T-cell (primary cell): ENCODE measurements at regions not wholly inside any gene's neighbourhood (a gene's known extent, or its start where the extent isn't known, plus 50 kb on each side); places are given as distances from the start of the nearest gene placed in this dataset.

Experiments used
- ATAC-seq, 4 experiments: fragments of 200-7000 bp in 3 of 4; fragments of 150-1000 bp in 1 of 4; cut with Tn5 transposase; replicated peaks in 1 of 4; 1 replicate in 3 of 4; 2 replicates in 1 of 4; pipeline ENCODE4 v1.10.0; 2021; ENCODE audit warnings: moderate library complexity in 3 of 4, mild to moderate bottlenecking in 2 of 4, moderate number of reproducible peaks in 1 of 4
- CTCF ChIA-PET, 2 donors: fragments of 300-600 bp; sonication (Branson Sonifier 250); formaldehyde crosslinking; loops; one replicate each; lab custom pipeline; 2022; ENCODE audit warnings: antibody characterized with exemption in 2 of 2; lab: Charles Lee
- POLR2A ChIA-PET, 2 donors: fragments of 300-600 bp; sonication (Branson Sonifier 250); formaldehyde crosslinking; loops; one replicate each; lab custom pipeline; 2022; ENCODE audit warnings: antibody characterized with exemption in 2 of 2; lab: Charles Lee
- DNase-seq, 35 experiments: peaks; one replicate each; pipeline versions ENCODE4 v3.0.0 to v3.0.0-alpha.2; 2013 to 2023
- H3K27ac ChIP-seq: one replicate; pipeline ENCODE4 v1.5.1; 2013; ENCODE audit warnings: low read length
- H3K27me3 ChIP-seq, 2 experiments: replicated peaks in 1 of 2; 1 replicate in 1 of 2; 2 replicates in 1 of 2; pipeline versions ENCODE4 v1.6.1 to v1.7.0; 2013; ENCODE audit warnings: low read length in 1 of 2, mixed read lengths in 1 of 2; ENCODE audit not compliant: control insufficient read depth in 2 of 2, insufficient read depth in 2 of 2; ENCODE audit errors: extremely low read depth in 1 of 2
- H3K36me3 ChIP-seq, 2 donors: 1 replicate in 1 of 2; 2 replicates in 1 of 2; pipeline versions ENCODE4 v1.6.1 to v1.7.0; 2013; ENCODE audit warnings: low read length in 1 of 2; ENCODE audit not compliant: control insufficient read depth in 2 of 2, insufficient read depth in 1 of 2; ENCODE audit errors: extremely low read depth in 1 of 2
- H3K4me1 ChIP-seq, 2 experiments: 1 replicate in 1 of 2; 2 replicates in 1 of 2; pipeline versions ENCODE4 v1.6.1 to v1.7.0; 2013; ENCODE audit warnings: low read length in 2 of 2, mixed read lengths in 1 of 2; ENCODE audit not compliant: insufficient read depth in 2 of 2, control insufficient read depth in 1 of 2; ENCODE audit errors: extremely low read depth in 1 of 2
- H3K4me3 ChIP-seq, 2 donors: 1 replicate in 1 of 2; 2 replicates in 1 of 2; pipeline versions ENCODE4 v1.5.1 to v1.7.0; 2013; ENCODE audit warnings: mild to moderate bottlenecking in 2 of 2, low read length in 1 of 2, moderate library complexity in 1 of 2; ENCODE audit not compliant: control insufficient read depth in 1 of 2; ENCODE audit errors: extremely low read depth in 1 of 2
- H3K9me3 ChIP-seq: 2 replicates; pipeline ENCODE4 v1.7.0; 2013
- H3K27ac Mint-ChIP-seq, 2 donors: one replicate each; pipeline ENCODE4 v1.8.0; 2020 to 2021; ENCODE audit warnings: mild to moderate bottlenecking in 2 of 2, mixed read lengths in 2 of 2
- H3K27me3 Mint-ChIP-seq, 2 donors: one replicate each; pipeline ENCODE4 v1.8.0; 2021 to 2022; ENCODE audit warnings: mixed read lengths in 2 of 2
- H3K36me3 Mint-ChIP-seq: one replicate; pipeline ENCODE4 v1.8.0; 2021; ENCODE audit warnings: mixed read lengths
- H3K4me1 Mint-ChIP-seq, 3 donors: one replicate each; pipeline ENCODE4 v1.8.0; 2020 to 2022; ENCODE audit warnings: mixed read lengths in 3 of 3, mild to moderate bottlenecking in 1 of 3
- H3K4me3 Mint-ChIP-seq, 3 donors: one replicate each; pipeline ENCODE4 v1.8.0; 2020 to 2022; ENCODE audit warnings: mild to moderate bottlenecking in 3 of 3, mixed read lengths in 3 of 3, moderate library complexity in 3 of 3
- H3K9me3 Mint-ChIP-seq, 3 donors: one replicate each; pipeline ENCODE4 v1.8.0; 2020 to 2022; ENCODE audit warnings: mixed read lengths in 3 of 3
- WGBS: methylation state at CpG from one replicate; pipeline ENCODE4 v1.1.5; 2013; ENCODE audit warnings: missing lambda C conversion rate; ENCODE audit not compliant: insufficient coverage; 5-methylcytosine and 5-hydroxymethylcytosine counted together

- Histone ChIP-seq H3K9me3 (no peaks in the 10 kb centered on the region), H3K4me3 (no peak overlapping the region), H3K36me3 (no peaks in the 10 kb centered on the region), H3K27me3 (no peaks in the 10 kb centered on the region), H3K4me1 (no peaks in the 10 kb centered on the region), H3K27ac (no peak overlapping the region)
- no peak for DNase-seq
- no peaks in the 10 kb centered on the region for H3K36me3 Mint-ChIP-seq
- CTCF ChIA-PET, result interaction anchor here in 1 of 2 donors (0.6 kb wide), 1 partner anchor 94 kb away, joined by 3 read pairs; no protein-coding TSS in a partner anchor
- POLR2A ChIA-PET, result no interaction called here
- WGBS, result no CpG with 5 or more reads among the region's 1 CpG
- no peaks in the 10 kb centered on the region for H3K27me3 Mint-ChIP-seq
- ATAC-seq, result no peak
- H3K4me1 Mint-ChIP-seq, result no peaks in the 10 kb centered on the region
- no peak overlapping the region for H3K4me3 Mint-ChIP-seq
- H3K27ac Mint-ChIP-seq, result no peak overlapping the region
- no peaks in the 10 kb centered on the region for H3K9me3 Mint-ChIP-seq
Measured at GRCh38 chr5:143870362-143870761, 58.4 kb downstream of the HMHB1 start.

DNA sequence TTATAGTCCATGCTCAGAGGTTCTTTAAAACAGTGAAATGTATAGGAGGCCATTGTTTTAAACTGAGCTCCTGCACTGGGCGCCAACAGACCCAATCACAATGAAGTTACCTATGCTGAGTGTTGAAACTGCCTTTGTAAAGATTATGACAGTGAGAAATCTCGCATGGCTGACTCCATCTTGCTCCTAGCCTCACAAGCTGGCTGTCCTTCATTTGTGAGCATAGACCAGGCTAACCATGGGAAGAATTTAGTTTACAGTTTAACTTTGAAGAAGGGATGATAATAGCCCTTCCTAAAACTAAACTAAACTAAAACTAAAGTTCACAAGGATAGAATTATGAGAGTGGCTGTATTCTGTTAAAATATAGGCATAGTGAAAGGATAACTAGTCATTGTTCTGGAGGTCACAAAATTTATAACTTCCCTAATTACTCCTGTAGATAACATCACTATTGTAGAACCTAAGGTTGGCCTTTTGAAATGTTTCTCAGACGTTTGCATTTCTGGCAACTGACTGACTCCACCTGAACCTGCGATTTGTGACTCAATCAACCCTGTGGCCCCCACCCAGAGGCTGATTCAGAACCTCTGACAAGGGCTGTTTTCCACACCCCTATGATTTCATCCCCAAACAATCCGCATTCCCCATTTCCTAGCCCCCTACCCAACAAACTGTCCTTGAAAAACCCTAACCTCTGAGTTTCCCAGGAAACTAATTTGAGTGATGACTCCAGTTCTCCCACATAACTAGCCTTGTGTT lies 59.1 kb downstream of the HMHB1 start:
- H3K27ac ChIP-seq, result no peak overlapping the region
- Mint-ChIP-seq H3K27ac (no peak overlapping the region), H3K27me3 (no peaks in the 10 kb centered on the region), H3K4me3 (no peak overlapping the region), H3K4me1 (no peaks in the 10 kb centered on the region), H3K9me3 (no peaks in the 10 kb centered on the region), H3K36me3 (no peaks in the 10 kb centered on the region)
- ChIA-PET POLR2A (interaction anchor here in 1 of 2 donors (0.7 kb wide), 1 partner anchor 83 kb away, joined by 4 read pairs; no protein-coding TSS in a partner anchor), CTCF (no interaction called here)
- no peaks in the 10 kb centered on the region for H3K27me3 ChIP-seq
- no peak for ATAC-seq
- DNase-seq, result no peak
- H3K4me3 ChIP-seq, result no peak overlapping the region
- H3K4me1 ChIP-seq, result no peaks in the 10 kb centered on the region
- no peaks in the 10 kb centered on the region for H3K9me3 ChIP-seq
- no peaks in the 10 kb centered on the region for H3K36me3 ChIP-seq
- 80% methylated on average over 3 of the region's 5 CpGs for WGBS

GRCh38 chr5:143871672-143872071 lies 59.7 kb downstream of the HMHB1 start:
- Histone ChIP-seq H3K36me3 (no peaks in the 10 kb centered on the region), H3K27me3 (no peaks in the 10 kb centered on the region), H3K4me1 (no peaks in the 10 kb centered on the region), H3K4me3 (no peak overlapping the region), H3K9me3 (no peaks in the 10 kb centered on the region), H3K27ac (no peak overlapping the region)
- no peak overlapping the region for H3K27ac Mint-ChIP-seq
- H3K36me3 Mint-ChIP-seq, result no peaks in the 10 kb centered on the region
- no peaks in the 10 kb centered on the region for H3K9me3 Mint-ChIP-seq
- CTCF ChIA-PET, result no interaction called here
- no peak overlapping the region for H3K4me3 Mint-ChIP-seq
- no peaks in the 10 kb centered on the region for H3K27me3 Mint-ChIP-seq
- H3K4me1 Mint-ChIP-seq, result no peaks in the 10 kb centered on the region
- DNase-seq (no peak), ATAC-seq (no peak)
- no CpG with 5 or more reads among the region's 2 CpGs for WGBS
- POLR2A ChIA-PET, result interaction anchor here in 1 of 2 donors (0.7 kb wide), 2 partner anchors 82 to 529 kb away, joined by 3 to 4 read pairs; no protein-coding TSS in a partner anchor

- Histone ChIP-seq H3K27me3 (no peaks in the 10 kb centered on the region), H3K9me3 (no peaks in the 10 kb centered on the region), H3K36me3 (no peaks in the 10 kb centered on the region), H3K4me3 (no peak overlapping the region), H3K4me1 (no peaks in the 10 kb centered on the region), H3K27ac (no peak overlapping the region)
- Mint-ChIP-seq H3K9me3 (no peaks in the 10 kb centered on the region), H3K27me3 (no peaks in the 10 kb centered on the region), H3K4me1 (no peaks in the 10 kb centered on the region), H3K4me3 (no peak overlapping the region), H3K27ac (no peak overlapping the region), H3K36me3 (no peaks in the 10 kb centered on the region)
- ChIA-PET CTCF (no interaction called here), POLR2A (no interaction called here)
- DNase-seq, result no peak
- 80% methylated on average over 3 of the region's 4 CpGs for WGBS
- no peak for ATAC-seq
Measured at GRCh38 chr5:143874312-143874711, 62.4 kb downstream of the HMHB1 start.

- H3K4me1 ChIP-seq, result no peaks in the 10 kb centered on the region
- no peaks in the 10 kb centered on the region for H3K9me3 ChIP-seq
- ChIA-PET POLR2A (no interaction called here), CTCF (no interaction called here)
- no peaks in the 10 kb centered on the region for H3K36me3 ChIP-seq
- H3K27ac ChIP-seq, result no peak overlapping the region
- Mint-ChIP-seq H3K4me1 (no peaks in the 10 kb centered on the region), H3K4me3 (no peak overlapping the region), H3K9me3 (no peaks in the 10 kb centered on the region), H3K27ac (no peak overlapping the region), H3K36me3 (no peaks in the 10 kb centered on the region), H3K27me3 (no peaks in the 10 kb centered on the region)
- H3K27me3 ChIP-seq, result no peaks in the 10 kb centered on the region
- no peak overlapping the region for H3K4me3 ChIP-seq
- ATAC-seq (no peak), DNase-seq (no peak)
- WGBS, result 86% methylated on average over 1 of the region's 2 CpGs
Measured at GRCh38 chr5:143877196-143877595, 65.2 kb downstream of the HMHB1 start.

- H3K9me3 ChIP-seq, result no peaks in the 10 kb centered on the region
- no peak overlapping the region for H3K4me3 ChIP-seq
- WGBS, result 83% methylated on average over 1 of the region's 5 CpGs
- H3K9me3 Mint-ChIP-seq, result no peaks in the 10 kb centered on the region
- no peak overlapping the region for H3K27ac Mint-ChIP-seq
- no peak overlapping the region for H3K27ac ChIP-seq
- H3K36me3 ChIP-seq, result no peaks in the 10 kb centered on the region
- ATAC-seq (no peak), DNase-seq (no peak)
- no peaks in the 10 kb centered on the region for H3K4me1 Mint-ChIP-seq
- H3K4me1 ChIP-seq, result no peaks in the 10 kb centered on the region
- no peaks in the 10 kb centered on the region for H3K27me3 ChIP-seq
- H3K27me3 Mint-ChIP-seq, result no peaks in the 10 kb centered on the region
- no peaks in the 10 kb centered on the region for H3K36me3 Mint-ChIP-seq
- H3K4me3 Mint-ChIP-seq, result no peak overlapping the region
- ChIA-PET POLR2A (no interaction called here), CTCF (no interaction called here)
Measured at GRCh38 chr5:143878430-143878829, 66.5 kb downstream of the HMHB1 start.
